ENCODE measurements at regions not wholly inside any gene's neighbourhood (a gene's known extent, or its start where the extent isn't known, plus 50 kb on each side); places are given as distances from the start of the nearest gene placed in this dataset.

DNA sequence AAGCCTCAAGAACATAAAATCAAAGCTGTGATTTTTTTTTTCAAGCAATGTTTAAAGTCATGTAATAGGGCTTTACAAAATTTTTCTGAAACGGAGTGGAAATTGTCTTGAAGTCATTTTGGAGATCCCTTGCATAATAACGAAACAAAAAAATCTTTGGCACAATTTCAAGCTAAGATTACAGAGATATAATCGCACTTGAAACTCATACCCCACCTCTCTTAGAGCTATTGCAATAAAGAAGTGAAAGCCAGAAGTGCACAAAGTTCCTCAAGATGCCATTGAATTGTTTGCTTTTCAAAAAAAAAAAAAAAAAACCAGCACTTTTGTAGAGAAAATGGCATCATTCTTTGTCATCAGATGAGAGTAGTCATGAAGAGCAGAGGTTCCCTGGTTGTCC, 152.3 kb downstream of the PAX3 start:
- no peaks in the 10 kb centered on the region for H3K9me3 ChIP-seq (replicated peaks; ENCODE audit: control insufficient read depth, insufficient read depth, low read depth, low read length)
- H2AFZ ChIP-seq (ENCODE audit: low read depth, low read length) = no peak overlapping the region
- no peak overlapping the region for H3K9ac ChIP-seq (ENCODE audit: insufficient read depth in 1 of 2, low read depth in 2 of 2, low read length in 2 of 2)
- no peaks in the 10 kb centered on the region for H3K4me1 ChIP-seq (replicated peaks in 1 of 2; ENCODE audit: control insufficient read depth in 2 of 2, insufficient read depth in 2 of 2, low read length in 2 of 2)
- TF ChIP-seq KHSRP (IDR thresholded peaks at IDR 0.05) = no peak
- no peak for TF ChIP-seq STAG1 (CRISPR knock-in tag; IDR thresholded peaks at IDR 0.05; ENCODE audit: borderline replicate concordance)
- TF ChIP-seq TEAD2 (tag; IDR thresholded peaks at IDR 0.05) = no peak
- no peak for TF ChIP-seq ZNF431 (CRISPR knock-in tag; IDR thresholded peaks at IDR 0.05)
- no peak for TF ChIP-seq SUPT5H (IDR thresholded peaks at IDR 0.05)
- TF ChIP-seq GABPB1 (CRISPR knock-in tag; IDR thresholded peaks at IDR 0.05) = no peak
- TF ChIP-seq TOE1 (IDR thresholded peaks at IDR 0.05; ENCODE audit: borderline replicate concordance) = no peak
- TF ChIP-seq TOE1 (CRISPR knock-in tag; IDR thresholded peaks at IDR 0.05; ENCODE audit: borderline replicate concordance, low read depth) = no peak
- TF ChIP-seq NR2F6 (CRISPR knock-in tag; IDR thresholded peaks at IDR 0.05) = no peak
- TF ChIP-seq, protein P1, sequence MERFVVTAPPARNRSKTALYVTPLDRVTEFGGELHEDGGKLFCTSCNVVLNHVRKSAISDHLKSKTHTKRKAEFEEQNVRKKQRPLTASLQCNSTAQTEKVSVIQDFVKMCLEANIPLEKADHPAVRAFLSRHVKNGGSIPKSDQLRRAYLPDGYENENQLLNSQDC (CRISPR knock-in tag; IDR thresholded peaks at IDR 0.05) = no peak
- no peak for TF ChIP-seq CAMTA2 (CRISPR knock-in tag; conservative IDR thresholded peaks at IDR 0.05)
- TF ChIP-seq HNRNPUL1 (IDR thresholded peaks at IDR 0.05; ENCODE audit: low read length) = no peak
- TF ChIP-seq, protein P2, sequence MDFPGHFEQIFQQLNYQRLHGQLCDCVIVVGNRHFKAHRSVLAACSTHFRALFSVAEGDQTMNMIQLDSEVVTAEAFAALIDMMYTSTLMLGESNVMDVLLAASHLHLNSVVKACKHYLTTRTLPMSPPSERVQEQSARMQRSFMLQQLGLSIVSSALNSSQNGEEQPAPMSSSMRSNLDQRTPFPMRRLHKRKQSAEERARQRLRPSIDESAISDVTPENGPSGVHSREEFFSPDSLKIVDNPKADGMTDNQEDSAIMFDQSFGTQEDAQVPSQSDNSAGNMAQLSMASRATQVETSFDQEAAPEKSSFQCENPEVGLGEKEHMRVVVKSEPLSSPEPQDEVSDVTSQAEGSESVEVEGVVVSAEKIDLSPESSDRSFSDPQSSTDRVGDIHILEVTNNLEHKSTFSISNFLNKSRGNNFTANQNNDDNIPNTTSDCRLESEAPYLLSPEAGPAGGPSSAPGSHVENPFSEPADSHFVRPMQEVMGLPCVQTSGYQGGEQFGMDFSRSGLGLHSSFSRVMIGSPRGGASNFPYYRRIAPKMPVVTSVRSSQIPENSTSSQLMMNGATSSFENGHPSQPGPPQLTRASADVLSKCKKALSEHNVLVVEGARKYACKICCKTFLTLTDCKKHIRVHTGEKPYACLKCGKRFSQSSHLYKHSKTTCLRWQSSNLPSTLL (IDR thresholded peaks at IDR 0.05) = no peak
- no peak overlapping the region for H3K4me2 ChIP-seq (ENCODE audit: insufficient read depth, low read length)
- ATAC-seq (no peak), DNase-seq (ENCODE audit: extremely low read depth in 1 of 4, low spot score in 3 of 4) (no peak), FAIRE-seq (no peak)
- H3K4me3 ChIP-seq = no peak overlapping the region
- in situ Hi-C loops (cut with MboI) (no loop called here), intact Hi-C loops (cut with micrococcal nuclease) (no loop called here)
- H3K79me2 ChIP-seq (ENCODE audit: control insufficient read depth, insufficient read depth, low read length) = no peaks in the 10 kb centered on the region
- CTCF ChIA-PET (ENCODE audit: low intra/inter-chr PET ratio) = no interaction called here
- H3K27ac ChIP-seq (ENCODE audit: extremely low read depth, low read depth, low read length) = no peak overlapping the region
- H3K36me3 ChIP-seq (ENCODE audit: control insufficient read depth, insufficient read depth, low read length) = no peaks in the 10 kb centered on the region
- H4K20me1 ChIP-seq (replicated peaks; ENCODE audit: control insufficient read depth, insufficient read depth, low read length) = no peaks in the 10 kb centered on the region
- BruUV-seq (replicated peaks) = no TSS peak
- POLR2A ChIA-PET = no interaction called here
- H3K27me3 ChIP-seq (ENCODE audit: control insufficient read depth in 2 of 2, insufficient read depth in 2 of 2, low read length in 2 of 2) = no peaks in the 10 kb centered on the region
- WGBS (ENCODE audit: insufficient coverage, low coverage, missing lambda C conversion rate) = 0% methylated on average over 3 of the region's 3 CpGs
- no peaks in the 10 kb centered on the region for H3K9me1 ChIP-seq (ENCODE audit: control insufficient read depth, insufficient read depth, low read length)

Data from K562 (cell line).